H9 (cell line): ENCODE measurements at regions not wholly inside any gene's neighbourhood (a gene's known extent, or its start where the extent isn't known, plus 50 kb on each side); places are given as distances from the start of the nearest gene placed in this dataset.

ENCODE experiments used
- DNase-seq: peaks from one replicate; pipeline ENCODE4 v3.0.0-alpha.2; 2017
- H2AFZ ChIP-seq: one replicate; pipeline ENCODE4 v1.6.1; 2013; ENCODE audit warnings: mild to moderate bottlenecking, low read length, control low read depth, moderate library complexity
- H2AK5ac ChIP-seq: 2 replicates; pipeline ENCODE4 v1.6.1; 2013; ENCODE audit warnings: low read length, control low read depth, mixed read lengths; ENCODE audit not compliant: insufficient read length
- H2BK120ac ChIP-seq: one replicate; pipeline ENCODE4 v1.6.1; 2013; ENCODE audit warnings: low read depth, mild to moderate bottlenecking, low read length, control low read depth, inconsistent platforms; ENCODE audit not compliant: poor library complexity, severe bottlenecking
- H2BK12ac ChIP-seq: 2 replicates; pipeline ENCODE4 v1.6.1; 2013; ENCODE audit warnings: low read length, control low read depth, mixed read lengths, low read depth; ENCODE audit not compliant: insufficient read length
- H2BK15ac ChIP-seq: 2 replicates; pipeline ENCODE4 v1.6.1; 2013; ENCODE audit warnings: low read depth, low read length, control low read depth
- H2BK20ac ChIP-seq: one replicate; pipeline ENCODE4 v1.6.1; 2013; ENCODE audit warnings: low read depth, mild to moderate bottlenecking, low read length, control low read depth, inconsistent platforms; ENCODE audit not compliant: poor library complexity, severe bottlenecking
- H2BK5ac ChIP-seq: 2 replicates; pipeline ENCODE4 v1.6.1; 2013; ENCODE audit warnings: low read length, control low read depth, mixed read lengths; ENCODE audit not compliant: insufficient read length
- H3K14ac ChIP-seq: 2 replicates; pipeline ENCODE4 v1.6.1; 2013; ENCODE audit warnings: low read length, control low read depth; ENCODE audit not compliant: insufficient read depth
- H3K18ac ChIP-seq: 2 replicates; pipeline ENCODE4 v1.6.1; 2013; ENCODE audit warnings: low read depth, mild to moderate bottlenecking, mixed read lengths, low read length, control low read depth; ENCODE audit not compliant: insufficient read length
- H3K23ac ChIP-seq: 2 replicates; pipeline ENCODE4 v1.6.1; 2013; ENCODE audit warnings: low read length, control low read depth, mixed read lengths, low read depth; ENCODE audit not compliant: insufficient read length
- H3K23me2 ChIP-seq: 2 replicates; pipeline ENCODE4 v1.6.1; 2013; ENCODE audit warnings: low read depth, mild to moderate bottlenecking, mixed read lengths, low read length, control low read depth; ENCODE audit not compliant: insufficient read length, poor library complexity, severe bottlenecking
- H3K27ac ChIP-seq: 2 replicates; pipeline ENCODE4 v1.5.1; 2013; ENCODE audit warnings: low read length, control low read depth, mixed read lengths, low read depth; ENCODE audit not compliant: insufficient read length
- H3K27me3 ChIP-seq: 2 replicates; pipeline ENCODE4 v1.6.1; 2013; ENCODE audit warnings: low read length, control low read depth, inconsistent platforms; ENCODE audit not compliant: insufficient read depth
- H3K4ac ChIP-seq: 2 replicates; pipeline ENCODE4 v1.6.1; 2013; ENCODE audit warnings: low read depth, mild to moderate bottlenecking, control low read depth, inconsistent platforms, low read length, moderate library complexity
- H3K4me1 ChIP-seq: 2 replicates; pipeline ENCODE4 v1.6.1; 2013; ENCODE audit warnings: low read length, control low read depth, inconsistent platforms; ENCODE audit not compliant: insufficient read depth
- H3K4me2 ChIP-seq: 2 replicates; pipeline ENCODE4 v1.6.1; 2013; ENCODE audit warnings: low read length, control low read depth, mixed read lengths; ENCODE audit not compliant: insufficient read length, insufficient read depth
- H3K56ac ChIP-seq: 2 replicates; pipeline ENCODE4 v1.6.1; 2013; ENCODE audit warnings: low read depth, mild to moderate bottlenecking, mixed read lengths, low read length, control low read depth; ENCODE audit not compliant: insufficient read length
- H3K79me1 ChIP-seq: 2 replicates; pipeline ENCODE4 v1.6.1; 2013; ENCODE audit warnings: low read depth, mild to moderate bottlenecking, moderate library complexity, low read length, control low read depth, inconsistent platforms; ENCODE audit not compliant: insufficient read depth, poor library complexity, severe bottlenecking
- H3K79me2 ChIP-seq: 2 replicates; pipeline ENCODE4 v1.6.1; 2013; ENCODE audit warnings: low read length, control low read depth, inconsistent platforms; ENCODE audit not compliant: insufficient read depth
- H3K9ac ChIP-seq: 2 replicates; pipeline ENCODE4 v1.6.1; 2013; ENCODE audit warnings: low read length, control low read depth, mixed read lengths; ENCODE audit not compliant: insufficient read length; ENCODE audit errors: extremely low read depth
- H3K9me3 ChIP-seq: one replicate; pipeline ENCODE4 v1.6.1; 2013; ENCODE audit warnings: low read depth, low read length, inconsistent platforms; ENCODE audit not compliant: control insufficient read depth
- H3T11ph ChIP-seq: one replicate; pipeline ENCODE4 v1.6.1; 2013; ENCODE audit warnings: mild to moderate bottlenecking, low read length, control low read depth, inconsistent platforms
- H4K20me1 ChIP-seq: one replicate; pipeline ENCODE4 v1.6.1; 2013; ENCODE audit not compliant: control insufficient read depth, insufficient read length, insufficient read depth
- H4K5ac ChIP-seq: 2 replicates; pipeline ENCODE4 v1.6.1; 2013; ENCODE audit warnings: low read depth, mild to moderate bottlenecking, mixed read lengths, low read length, control low read depth; ENCODE audit not compliant: insufficient read length
- H4K8ac ChIP-seq: replicated peaks from 2 replicates; pipeline ENCODE4 v1.6.1; 2013; ENCODE audit warnings: low read length, control low read depth, mixed read lengths, low read depth; ENCODE audit not compliant: insufficient read length
- H4K91ac ChIP-seq: 2 replicates; pipeline ENCODE4 v1.6.1; 2013; ENCODE audit warnings: low read depth, mild to moderate bottlenecking, moderate library complexity, mixed read lengths, low read length, control low read depth; ENCODE audit not compliant: insufficient read length
- H3K27ac Mint-ChIP-seq, 3 experiments: 2 replicates in 2 of 3; 3 replicates in 1 of 3; pipeline ENCODE4 v1.8.0; 2020 to 2021; ENCODE audit warnings: mixed read lengths in 3 of 3, mild to moderate bottlenecking in 1 of 3, moderate library complexity in 1 of 3
- H3K27me3 Mint-ChIP-seq: 2 replicates; pipeline ENCODE4 v1.8.0; 2021; ENCODE audit warnings: low read depth, mild to moderate bottlenecking, moderate library complexity, mixed read lengths
- H3K36me3 Mint-ChIP-seq, 3 experiments: 2 replicates in 2 of 3; 3 replicates in 1 of 3; pipeline ENCODE4 v1.8.0; 2020 to 2021; ENCODE audit warnings: low read depth in 3 of 3, mixed read lengths in 3 of 3; ENCODE audit not compliant: insufficient read depth in 1 of 3
- H3K4me1 Mint-ChIP-seq, 2 experiments: 2 replicates each; pipeline ENCODE4 v1.8.0; 2020; ENCODE audit warnings: mixed read lengths in 2 of 2
- H3K4me3 Mint-ChIP-seq, 2 experiments: 2 replicates in 1 of 2; 3 replicates in 1 of 2; pipeline ENCODE4 v1.8.0; 2020 to 2021; ENCODE audit warnings: mild to moderate bottlenecking in 2 of 2, mixed read lengths in 2 of 2, moderate library complexity in 1 of 2
- H3K9me3 Mint-ChIP-seq, 2 experiments: 2 replicates in 1 of 2; 3 replicates in 1 of 2; pipeline ENCODE4 v1.8.0; 2020; ENCODE audit warnings: mild to moderate bottlenecking in 2 of 2, mixed read lengths in 2 of 2, moderate library complexity in 1 of 2
- CTCF ChIP-seq: fragments of 200-600 bp; sonication (generic); conservative IDR thresholded peaks from 3 replicates; pipeline ENCODE4 v1.8.0; 2021; ENCODE audit warnings: antibody characterized with exemption, mild to moderate bottlenecking
- WGBS: extraction: QIAGEN DNeasy Blood & Tissue Kit; methylation state at CpG from one replicate; pipeline ENCODE4 v1.1.7; 2013; ENCODE audit warnings: missing lambda C conversion rate, low lambda C conversion rate, mixed read lengths; ENCODE audit not compliant: insufficient read length; ENCODE audit errors: extremely low coverage; 5-methylcytosine and 5-hydroxymethylcytosine counted together

- H3K27me3 ChIP-seq: no peaks in the 10 kb centered on the region
- Mint-ChIP-seq H3K4me3 (no peak overlapping the region), H3K4me1 (peaks cover 5 to 7% of the 10 kb centered on the region in 2 experiments; a peak in 3 of 4 replicates), H3K36me3 (no peaks in the 10 kb centered on the region), H3K27me3 (no peaks in the 10 kb centered on the region), H3K27ac (no peak overlapping the region), H3K9me3 (no peaks in the 10 kb centered on the region)
- H4K20me1 ChIP-seq: no peaks in the 10 kb centered on the region
- no peak overlapping the region for H4K91ac ChIP-seq
- H3K9me3 ChIP-seq: no peaks in the 10 kb centered on the region
- no peak overlapping the region for H4K8ac ChIP-seq
- no peak for DNase-seq
- H3K4me1 ChIP-seq: 0 out of 2 replicates have a peak, but pooled peaks cover 3% of the 10 kb centered on the region
- H4K5ac ChIP-seq: no peak overlapping the region
- H3T11ph ChIP-seq: no peak overlapping the region
- no peak overlapping the region for H2BK12ac ChIP-seq
- no peak overlapping the region for H3K9ac ChIP-seq
- no peak overlapping the region for H3K18ac ChIP-seq
- no peak for TF ChIP-seq CTCF
- no peak overlapping the region for H3K27ac ChIP-seq
- H3K23ac ChIP-seq: no peak overlapping the region
- no peak overlapping the region for H3K4ac ChIP-seq
- H2AFZ ChIP-seq: no peak overlapping the region
- no peak overlapping the region for H3K56ac ChIP-seq
- no peaks in the 10 kb centered on the region for H3K23me2 ChIP-seq
- no peak overlapping the region for H2BK15ac ChIP-seq
- H2BK120ac ChIP-seq: no peak overlapping the region
- no peaks in the 10 kb centered on the region for H3K79me2 ChIP-seq
- no CpG with 5 or more reads among the region's 1 CpG for WGBS
- no peak overlapping the region for H3K14ac ChIP-seq
- H2AK5ac ChIP-seq: no peak overlapping the region
- no peak overlapping the region for H2BK5ac ChIP-seq
- no peak overlapping the region for H3K4me2 ChIP-seq
- H3K79me1 ChIP-seq: no peaks in the 10 kb centered on the region
- H2BK20ac ChIP-seq: no peak overlapping the region
These were observed 293.4 kb upstream of the ACTBL2 start for GRCh38 chr5:57776035-57776434.
